PFSK-1 (cell line): ENCODE measurements at regions not wholly inside any gene's neighbourhood (a gene's known extent, or its start where the extent isn't known, plus 50 kb on each side); places are given as distances from the start of the nearest gene placed in this dataset.

Experiments used
- FOXP2 ChIP-seq: optimal IDR thresholded peaks from 2 replicates; pipeline ENCODE3; 2011; ENCODE audit warnings: borderline replicate concordance, control low read depth, inconsistent platforms; ENCODE audit not compliant: insufficient read depth; ENCODE audit errors: extremely low read length, extremely low read depth
- POLR2AphosphoS5 ChIP-seq: IDR thresholded peaks from 2 replicates; pipeline ENCODE4 v1.6.1; 2012; ENCODE audit warnings: low read depth, mild to moderate bottlenecking, control low read depth, low read length, moderate library complexity
- REST ChIP-seq, 2 experiments: IDR thresholded peaks; 2 replicates each; pipeline versions ENCODE4 v1.6.1 to v1.8.0; 2011 to 2012; ENCODE audit warnings: low read depth in 2 of 2, low read length in 2 of 2, control low read depth in 1 of 2, inconsistent platforms in 1 of 2, mild to moderate bottlenecking in 1 of 2, moderate library complexity in 1 of 2; ENCODE audit not compliant: insufficient read depth in 1 of 2
- SIN3A ChIP-seq: IDR thresholded peaks from 2 replicates; pipeline ENCODE4 v1.6.1; 2012; ENCODE audit warnings: mild to moderate bottlenecking, low read length, moderate library complexity, borderline replicate concordance; ENCODE audit not compliant: insufficient read depth
- TAF1 ChIP-seq: IDR thresholded peaks from 2 replicates; pipeline ENCODE4 v1.6.1; 2012; ENCODE audit warnings: low read length, control low read depth, borderline replicate concordance; ENCODE audit not compliant: insufficient read depth

GRCh38 chr5:74919487-74919886 lies 53.3 kb upstream of the FAM169A start:
- TF ChIP-seq SIN3A (no peak), POLR2AphosphoS5 (no peak), REST (IDR thresholded peaks at IDR 0.05; ENCODE audit: insufficient read depth in 1 of 2, low read depth in 2 of 2, low read length in 2 of 2) (no peak), TAF1 (no peak), FOXP2 (no peak)
